ENCODE measurements at regions not wholly inside any gene's neighbourhood (a gene's known extent, or its start where the extent isn't known, plus 50 kb on each side); places are given as distances from the start of the nearest gene placed in this dataset.

DNA sequence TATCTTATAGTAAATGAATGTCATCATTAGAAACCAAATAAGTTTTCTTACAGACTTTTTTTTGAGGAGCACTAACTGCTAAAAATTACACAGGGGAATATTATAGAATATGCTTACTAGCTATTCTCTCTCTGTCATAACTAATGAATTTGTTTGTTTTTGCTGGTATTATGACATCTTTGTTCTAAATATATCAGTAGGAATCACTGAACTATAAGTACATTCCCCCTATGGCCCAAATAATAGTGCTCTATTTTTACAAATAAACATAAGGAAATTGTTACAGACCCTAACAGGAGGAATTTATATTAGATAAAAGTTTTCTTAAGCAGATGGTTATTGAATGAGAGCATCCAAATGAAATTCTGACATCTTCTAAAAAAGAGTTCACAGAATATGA is 83.0 kb upstream of the RIOK2 start:
- TF ChIP-seq EZH2 (IDR thresholded peaks at IDR 0.05; ENCODE audit: insufficient read depth, low read length): no peak
- TF ChIP-seq, protein P1, sequence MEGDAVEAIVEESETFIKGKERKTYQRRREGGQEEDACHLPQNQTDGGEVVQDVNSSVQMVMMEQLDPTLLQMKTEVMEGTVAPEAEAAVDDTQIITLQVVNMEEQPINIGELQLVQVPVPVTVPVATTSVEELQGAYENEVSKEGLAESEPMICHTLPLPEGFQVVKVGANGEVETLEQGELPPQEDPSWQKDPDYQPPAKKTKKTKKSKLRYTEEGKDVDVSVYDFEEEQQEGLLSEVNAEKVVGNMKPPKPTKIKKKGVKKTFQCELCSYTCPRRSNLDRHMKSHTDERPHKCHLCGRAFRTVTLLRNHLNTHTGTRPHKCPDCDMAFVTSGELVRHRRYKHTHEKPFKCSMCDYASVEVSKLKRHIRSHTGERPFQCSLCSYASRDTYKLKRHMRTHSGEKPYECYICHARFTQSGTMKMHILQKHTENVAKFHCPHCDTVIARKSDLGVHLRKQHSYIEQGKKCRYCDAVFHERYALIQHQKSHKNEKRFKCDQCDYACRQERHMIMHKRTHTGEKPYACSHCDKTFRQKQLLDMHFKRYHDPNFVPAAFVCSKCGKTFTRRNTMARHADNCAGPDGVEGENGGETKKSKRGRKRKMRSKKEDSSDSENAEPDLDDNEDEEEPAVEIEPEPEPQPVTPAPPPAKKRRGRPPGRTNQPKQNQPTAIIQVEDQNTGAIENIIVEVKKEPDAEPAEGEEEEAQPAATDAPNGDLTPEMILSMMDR (IDR thresholded peaks at IDR 0.05; ENCODE audit: insufficient read depth, low read depth, low read length): no peak
